A549 (cell line): ENCODE measurements at regions not wholly inside any gene's neighbourhood (a gene's known extent, or its start where the extent isn't known, plus 50 kb on each side); places are given as distances from the start of the nearest gene placed in this dataset.

Experiments
- ATAC-seq, 2 experiments: fragments of 200-7000 bp in 1 of 2; fragments of >200 bp in 1 of 2; cut with Nextera tagmentation in 1 of 2; cut with Tn5 transposase in 1 of 2; 3 replicates each; pipeline versions ENCODE4 v1.8.0 to v1.9.1; 2018 to 2020; ENCODE audit warnings: mild to moderate bottlenecking in 1 of 2, moderate library complexity in 1 of 2
- CTCF ChIA-PET: fragments of 300-600 bp; sonication (Branson Sonifier 250); formaldehyde crosslinking; extraction: SDS; loops from one replicate; lab custom pipeline; 2021; ENCODE audit warnings: antibody characterized with exemption, inconsistent platforms; lab: Yijun Ruan, JAX
- POLR2A ChIA-PET: fragments of 350-600 bp; formaldehyde crosslinking; extraction: SDS; loops from one replicate; lab custom pipeline; 2021; ENCODE audit warnings: antibody characterized with exemption, inconsistent platforms; lab: Yijun Ruan, JAX
- DNase-seq, 2 experiments: peaks; one replicate each; pipeline versions ENCODE4 v3.0.0 to v3.0.0-alpha.2; 2011 to 2016; ENCODE audit warnings: low read depth in 1 of 2, low spot score in 1 of 2
- FAIRE-seq: peaks from 2 replicates; lab custom pipeline; 2011; peaks lifted over from hg19 to GRCh38; lab: Jason Lieb, UNC
- H3K27ac ChIP-seq, 2 experiments: fragments of >200 bp; sonication (Bioruptor Twin); formaldehyde crosslinking; 3 replicates each; pipeline ENCODE4 v1.5.1; 2016 to 2017
- H3K4me1 ChIP-seq: fragments of >200 bp; sonication (Bioruptor Twin); formaldehyde crosslinking; 3 replicates; pipeline ENCODE4 v1.6.1; 2016
- H3K4me2 ChIP-seq: fragments of >200 bp; sonication (Bioruptor Twin); formaldehyde crosslinking; 3 replicates; pipeline ENCODE4 v1.6.1; 2016
- H3K4me3 ChIP-seq: fragments of >200 bp; sonication (Bioruptor Twin); formaldehyde crosslinking; 3 replicates; pipeline ENCODE4 v1.5.1; 2016
- H3K9me3 ChIP-seq: fragments of >200 bp; sonication (Bioruptor Twin); formaldehyde crosslinking; 3 replicates; pipeline ENCODE4 v1.6.1; 2016
- ATOH8 ChIP-seq: fragments of 250-450 bp; sonication (Bioruptor Pico); IDR thresholded peaks from 2 replicates; pipeline ENCODE4 v1.5.0; 2020; ENCODE audit warnings: low read depth, mild to moderate bottlenecking, moderate library complexity
- BHLHE40 ChIP-seq: IDR thresholded peaks from 2 replicates; pipeline ENCODE4 v1.6.1; 2012; ENCODE audit warnings: low read depth, low read length, inconsistent platforms
- CBX2 ChIP-seq: fragments of 200-600 bp; sonication (generic); IDR thresholded peaks from 2 replicates; pipeline ENCODE4 v1.6.1; 2016; ENCODE audit warnings: low read depth, mild to moderate bottlenecking, borderline replicate concordance
- CBX8 ChIP-seq: fragments of 200-600 bp; sonication (generic); IDR thresholded peaks from 2 replicates; pipeline ENCODE4 v1.6.1; 2016
- CEBPB ChIP-seq, 2 experiments: fragments of >200 bp in 1 of 2; sonication (Bioruptor Twin) in 1 of 2; formaldehyde crosslinking in 1 of 2; IDR thresholded peaks; 2 replicates each; pipeline ENCODE4 v1.6.1; 2012 to 2016
- CHD2 ChIP-seq: fragments of 150-350 bp; IDR thresholded peaks from 2 replicates; pipeline ENCODE4 v1.6.1; 2014; ENCODE audit warnings: low read length; ENCODE audit not compliant: partially characterized antibody
- EHF ChIP-seq: fragments of 250-450 bp; sonication (Bioruptor Pico); IDR thresholded peaks from 2 replicates; pipeline ENCODE4 v1.5.0; 2020; ENCODE audit warnings: mild to moderate bottlenecking
- EHMT2 ChIP-seq: fragments of 200-600 bp; sonication (generic); IDR thresholded peaks from 2 replicates; pipeline ENCODE4 v1.6.1; 2016; ENCODE audit warnings: antibody characterized with exemption, low read depth, mild to moderate bottlenecking, moderate library complexity
- EP300 ChIP-seq, 2 experiments: fragments of >200 bp; sonication (Bioruptor Twin); formaldehyde crosslinking; IDR thresholded peaks; 2 replicates in 1 of 2; 3 replicates in 1 of 2; pipeline ENCODE4 v1.6.1; 2016 to 2017
- FOSB ChIP-seq: fragments of 250-450 bp; sonication (Bioruptor Pico); IDR thresholded peaks from 2 replicates; pipeline ENCODE4 v1.5.0; 2020; ENCODE audit warnings: mild to moderate bottlenecking, moderate library complexity
- FOSL2 ChIP-seq, 2 experiments: fragments of 450-650 bp in 1 of 2; fragments of >200 bp in 1 of 2; sonication (Bioruptor Twin) in 1 of 2; formaldehyde crosslinking; IDR thresholded peaks; 2 replicates each; pipeline versions ENCODE4 v1.5.0 to v1.6.1; 2016 to 2020; ENCODE audit warnings: mild to moderate bottlenecking in 1 of 2, moderate library complexity in 1 of 2
- GATA3 ChIP-seq: IDR thresholded peaks from 2 replicates; pipeline ENCODE4 v1.6.1; 2012; ENCODE audit warnings: borderline replicate concordance
- HDAC2 ChIP-seq: fragments of 200-600 bp; sonication (generic); IDR thresholded peaks from 2 replicates; pipeline ENCODE4 v1.6.1; 2016
- HEYL ChIP-seq: fragments of 250-450 bp; sonication (Bioruptor Pico); IDR thresholded peaks from 2 replicates; pipeline ENCODE4 v1.8.0; 2021; ENCODE audit warnings: mild to moderate bottlenecking, moderate library complexity
- JUN ChIP-seq, 2 experiments: fragments of >200 bp; sonication (Bioruptor Twin); formaldehyde crosslinking; IDR thresholded peaks; 2 replicates in 1 of 2; 3 replicates in 1 of 2; pipeline ENCODE4 v1.6.1; 2016 to 2017
- JUNB ChIP-seq: fragments of >200 bp; sonication (Bioruptor Twin); formaldehyde crosslinking; IDR thresholded peaks from 2 replicates; pipeline ENCODE4 v1.6.1; 2016
- KDM5A ChIP-seq: fragments of 200-600 bp; sonication (generic); IDR thresholded peaks from 2 replicates; pipeline ENCODE4 v1.6.1; 2016; ENCODE audit warnings: antibody characterized with exemption, mild to moderate bottlenecking
- MAFK ChIP-seq: fragments of 450-650 bp; IDR thresholded peaks from 2 replicates; pipeline ENCODE4 v1.6.1; 2014; ENCODE audit not compliant: partially characterized antibody
- MYC ChIP-seq: IDR thresholded peaks from 2 replicates; pipeline ENCODE4 v1.6.1; 2012; ENCODE audit warnings: mild to moderate bottlenecking, inconsistent platforms, low read length, improper control_type of control experiment, borderline replicate concordance
- PBX3 ChIP-seq: IDR thresholded peaks from 2 replicates; pipeline ENCODE4 v1.6.1; 2012
- RAD21 ChIP-seq, 2 experiments: fragments of >200 bp in 1 of 2; sonication (Bioruptor Twin) in 1 of 2; formaldehyde crosslinking in 1 of 2; IDR thresholded peaks in 1 of 2; conservative IDR thresholded peaks in 1 of 2; 2 replicates in 1 of 2; 3 replicates in 1 of 2; pipeline ENCODE4 v1.6.1; 2012 to 2018; ENCODE audit warnings: inconsistent platforms in 1 of 2
- RARB ChIP-seq: fragments of 250-450 bp; sonication (Bioruptor Pico); IDR thresholded peaks from 2 replicates; pipeline ENCODE4 v1.8.0; 2021; ENCODE audit warnings: mild to moderate bottlenecking, moderate library complexity
- RCOR1 ChIP-seq: fragments of 150-350 bp; IDR thresholded peaks from 2 replicates; pipeline ENCODE4 v1.6.1; 2014; ENCODE audit warnings: antibody characterized with exemption, low read length, low read depth
- SREBF2 ChIP-seq: fragments of 450-650 bp; IDR thresholded peaks from 2 replicates; pipeline ENCODE4 v1.6.1; 2014; ENCODE audit warnings: mild to moderate bottlenecking, moderate library complexity
- ZNF302 ChIP-seq: fragments of 250-450 bp; sonication (Bioruptor Pico); IDR thresholded peaks from 2 replicates; pipeline ENCODE4 v1.9.0; 2021; ENCODE audit warnings: inconsistent platforms, mild to moderate bottlenecking, moderate library complexity
- WGBS: methylation state at CpG from one replicate; pipeline ENCODE4 v1.1.6; 2017; ENCODE audit errors: missing lambda C conversion rate; 5-methylcytosine and 5-hydroxymethylcytosine counted together
- TF ChIP-seq, protein P1 (sequence below): fragments of 200-600 bp; sonication (generic); IDR thresholded peaks from 2 replicates; pipeline ENCODE4 v1.6.1; 2016; ENCODE audit warnings: antibody characterized with exemption, mild to moderate bottlenecking, moderate library complexity
- TF ChIP-seq, protein P2 (sequence below): fragments of 150-350 bp; IDR thresholded peaks from 2 replicates; pipeline ENCODE4 v1.6.1; 2014; ENCODE audit warnings: low read depth, mild to moderate bottlenecking, low read length

DNA sequence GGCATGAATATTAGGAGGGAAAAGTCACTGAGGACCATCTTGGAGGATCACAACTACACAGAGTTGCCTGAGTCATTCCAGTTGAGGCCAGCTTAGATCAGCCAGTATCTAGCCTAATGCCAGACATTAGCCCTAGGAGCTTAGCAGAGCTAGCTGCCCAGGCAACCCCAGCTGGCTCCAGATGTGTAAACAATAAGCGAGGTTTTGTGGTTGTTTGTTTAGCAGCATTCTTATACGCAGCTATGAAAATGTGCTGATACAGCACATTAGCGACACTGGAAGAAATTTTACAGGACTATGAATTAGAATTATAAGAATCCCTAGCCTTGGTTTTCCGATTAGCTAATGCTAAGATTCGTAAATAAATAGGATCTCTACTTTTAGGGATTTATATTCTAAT is 59.3 kb downstream of the BTBD3 start:
- no peak for DNase-seq
- no peaks in the 10 kb centered on the region for H3K9me3 ChIP-seq
- no peak overlapping the region for H3K4me2 ChIP-seq
- ChIA-PET POLR2A (no interaction called here), CTCF (interaction anchor here (1.2 kb wide), 1 partner anchor 13 kb away, joined by 3 read pairs; no protein-coding TSS in a partner anchor)
- H3K27ac ChIP-seq, result no peak overlapping the region
- 7% methylated on average over 5 of the region's 5 CpGs for WGBS
- TF ChIP-seq JUN (IDR thresholded peaks at IDR 0.05), result no peak
- TF ChIP-seq CEBPB (IDR thresholded peaks at IDR 0.05), result no peak
- TF ChIP-seq CBX8, result no peak
- TF ChIP-seq ATOH8 (CRISPR knock-in tag), result no peak
- TF ChIP-seq, protein P1, sequence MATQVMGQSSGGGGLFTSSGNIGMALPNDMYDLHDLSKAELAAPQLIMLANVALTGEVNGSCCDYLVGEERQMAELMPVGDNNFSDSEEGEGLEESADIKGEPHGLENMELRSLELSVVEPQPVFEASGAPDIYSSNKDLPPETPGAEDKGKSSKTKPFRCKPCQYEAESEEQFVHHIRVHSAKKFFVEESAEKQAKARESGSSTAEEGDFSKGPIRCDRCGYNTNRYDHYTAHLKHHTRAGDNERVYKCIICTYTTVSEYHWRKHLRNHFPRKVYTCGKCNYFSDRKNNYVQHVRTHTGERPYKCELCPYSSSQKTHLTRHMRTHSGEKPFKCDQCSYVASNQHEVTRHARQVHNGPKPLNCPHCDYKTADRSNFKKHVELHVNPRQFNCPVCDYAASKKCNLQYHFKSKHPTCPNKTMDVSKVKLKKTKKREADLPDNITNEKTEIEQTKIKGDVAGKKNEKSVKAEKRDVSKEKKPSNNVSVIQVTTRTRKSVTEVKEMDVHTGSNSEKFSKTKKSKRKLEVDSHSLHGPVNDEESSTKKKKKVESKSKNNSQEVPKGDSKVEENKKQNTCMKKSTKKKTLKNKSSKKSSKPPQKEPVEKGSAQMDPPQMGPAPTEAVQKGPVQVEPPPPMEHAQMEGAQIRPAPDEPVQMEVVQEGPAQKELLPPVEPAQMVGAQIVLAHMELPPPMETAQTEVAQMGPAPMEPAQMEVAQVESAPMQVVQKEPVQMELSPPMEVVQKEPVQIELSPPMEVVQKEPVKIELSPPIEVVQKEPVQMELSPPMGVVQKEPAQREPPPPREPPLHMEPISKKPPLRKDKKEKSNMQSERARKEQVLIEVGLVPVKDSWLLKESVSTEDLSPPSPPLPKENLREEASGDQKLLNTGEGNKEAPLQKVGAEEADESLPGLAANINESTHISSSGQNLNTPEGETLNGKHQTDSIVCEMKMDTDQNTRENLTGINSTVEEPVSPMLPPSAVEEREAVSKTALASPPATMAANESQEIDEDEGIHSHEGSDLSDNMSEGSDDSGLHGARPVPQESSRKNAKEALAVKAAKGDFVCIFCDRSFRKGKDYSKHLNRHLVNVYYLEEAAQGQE, result no peak
- no peak for TF ChIP-seq EP300 (IDR thresholded peaks at IDR 0.05)
- TF ChIP-seq RAD21 (conservative IDR thresholded peaks at IDR 0.05 in 1 of 2, IDR thresholded peaks at IDR 0.05 in 1 of 2), result no peak
- no peak for TF ChIP-seq CHD2
- TF ChIP-seq MAFK, result peak; percentile 99
- TF ChIP-seq, all 56 proteins: peak for 1
- ATAC-seq (no peak), FAIRE-seq (no peak)
- Histone ChIP-seq H3K4me1 (no peaks in the 10 kb centered on the region), H3K4me3 (no peak overlapping the region)

DNA sequence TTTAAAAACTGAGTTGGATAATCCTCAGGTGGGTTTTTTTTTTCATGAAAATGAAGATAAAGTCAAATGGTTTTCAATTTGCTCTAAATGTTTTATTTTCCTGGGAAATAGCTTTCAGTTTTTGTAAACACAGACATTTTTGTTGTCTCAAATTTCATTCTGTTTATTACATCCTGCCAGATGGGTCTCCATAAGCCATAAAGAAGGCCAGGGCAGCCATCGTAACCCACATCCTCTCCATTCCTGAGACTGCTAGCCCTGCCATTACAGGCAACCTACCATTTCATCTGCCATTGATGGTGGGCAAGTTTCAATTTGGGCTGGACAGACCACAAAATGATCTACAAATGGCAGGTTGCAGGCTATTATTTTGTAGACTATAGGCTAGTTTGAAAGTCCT is 60.8 kb downstream of the BTBD3 start:
- Histone ChIP-seq H3K27ac (no peak overlapping the region), H3K4me3 (no peak overlapping the region), H3K4me2 (no peak overlapping the region), H3K4me1 (no peaks in the 10 kb centered on the region)
- no peak for ATAC-seq
- TF ChIP-seq BHLHE40, result no peak
- TF ChIP-seq KDM5A, result no peak
- TF ChIP-seq SREBF2, result no peak
- no peak for TF ChIP-seq PBX3
- TF ChIP-seq CEBPB (IDR thresholded peaks at IDR 0.05), result no peak
- TF ChIP-seq HDAC2, result no peak
- TF ChIP-seq EHF (CRISPR knock-in tag), result no peak
- TF ChIP-seq FOSB (CRISPR knock-in tag), result no peak
- no peak for TF ChIP-seq MYC
- TF ChIP-seq HEYL (CRISPR knock-in tag), result no peak
- TF ChIP-seq RARB (CRISPR knock-in tag), result no peak
- TF ChIP-seq, protein P2, sequence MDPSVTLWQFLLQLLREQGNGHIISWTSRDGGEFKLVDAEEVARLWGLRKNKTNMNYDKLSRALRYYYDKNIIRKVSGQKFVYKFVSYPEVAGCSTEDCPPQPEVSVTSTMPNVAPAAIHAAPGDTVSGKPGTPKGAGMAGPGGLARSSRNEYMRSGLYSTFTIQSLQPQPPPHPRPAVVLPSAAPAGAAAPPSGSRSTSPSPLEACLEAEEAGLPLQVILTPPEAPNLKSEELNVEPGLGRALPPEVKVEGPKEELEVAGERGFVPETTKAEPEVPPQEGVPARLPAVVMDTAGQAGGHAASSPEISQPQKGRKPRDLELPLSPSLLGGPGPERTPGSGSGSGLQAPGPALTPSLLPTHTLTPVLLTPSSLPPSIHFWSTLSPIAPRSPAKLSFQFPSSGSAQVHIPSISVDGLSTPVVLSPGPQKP, result no peak
- no peak for TF ChIP-seq GATA3
- no peak for TF ChIP-seq CBX2
- no peak for TF ChIP-seq JUNB
- no peak for TF ChIP-seq RCOR1
- no peak for TF ChIP-seq FOSL2 (IDR thresholded peaks at IDR 0.05)
- TF ChIP-seq FOSL2 (CRISPR knock-in tag; IDR thresholded peaks at IDR 0.05), result no peak
- no peak for TF ChIP-seq EHMT2
- TF ChIP-seq ZNF302 (CRISPR knock-in tag), result no peak
- TF ChIP-seq, all 56 proteins: peak for 0
- FAIRE-seq (no peak), DNase-seq (no peak)
- ChIA-PET CTCF (no interaction called here), POLR2A (no interaction called here)
- H3K9me3 ChIP-seq, result no peaks in the 10 kb centered on the region
- 37% methylated on average over 1 of the region's 1 CpG for WGBS
